NCI-H1436 (cell line): ENCODE measurements at regions not wholly inside any gene's neighbourhood (a gene's known extent, or its start where the extent isn't known, plus 50 kb on each side); places are given as distances from the start of the nearest gene placed in this dataset.
"Not testable (repeated sequence)": the region's sequence is repeated elsewhere in the genome, so short reads cannot be mapped to it uniquely, and the experiment has no call there.

Source experiments
- DNase-seq: peaks from one replicate; lab custom pipeline; 2025; lab: John Stamatoyannopoulos, UW

DNA sequence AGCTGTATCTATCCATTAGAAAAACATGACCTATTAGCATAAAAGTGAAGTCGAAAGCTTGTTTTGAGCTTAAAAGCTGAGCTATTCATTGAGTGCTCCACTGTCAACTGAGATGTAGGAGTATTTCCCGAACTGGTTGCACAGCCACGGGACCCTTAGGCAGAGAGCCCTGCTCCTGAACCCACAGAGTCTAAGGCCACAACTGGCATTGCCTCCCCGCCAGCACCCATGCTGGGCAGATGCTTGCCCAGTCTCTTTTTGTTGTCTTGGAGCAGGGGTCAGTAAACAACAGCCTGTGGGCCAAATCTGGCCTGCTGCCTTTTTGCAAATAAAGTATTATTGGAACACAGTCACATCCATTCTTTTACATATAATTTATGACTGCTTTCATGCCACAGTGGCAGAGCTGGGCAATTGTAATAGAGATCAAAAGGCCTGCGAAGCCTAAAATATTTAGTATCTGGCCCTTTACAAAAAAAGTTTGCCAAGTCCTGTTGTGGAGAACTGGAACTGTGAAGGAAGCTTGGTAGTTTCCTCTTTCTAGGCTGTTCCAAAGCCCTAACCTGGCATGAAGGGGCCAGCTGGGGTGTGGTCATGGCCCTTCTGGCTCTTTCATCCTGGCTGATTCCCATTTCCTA, 58.4 kb upstream of the WAPL start:
- DNase-seq: no peak

DNA sequence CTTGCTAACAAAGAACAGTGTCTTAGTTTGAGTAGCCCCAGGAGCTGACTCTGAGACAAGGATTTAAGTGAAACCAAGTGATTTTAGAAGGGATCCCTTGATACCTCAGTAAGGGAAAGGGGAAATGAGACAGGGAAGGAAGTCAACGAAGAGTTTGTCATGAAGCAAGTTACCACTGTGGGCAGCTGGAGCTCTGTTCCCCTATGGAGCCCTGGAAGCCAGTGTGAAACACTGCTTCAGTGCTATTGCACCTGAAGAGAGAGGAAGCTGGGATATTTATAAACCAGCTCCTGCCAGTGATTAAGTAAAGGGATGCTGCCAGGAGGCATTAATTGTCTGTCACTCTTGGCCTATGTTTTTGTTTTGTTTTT, 58.9 kb upstream of the WAPL start:
- no peak for DNase-seq

DNA sequence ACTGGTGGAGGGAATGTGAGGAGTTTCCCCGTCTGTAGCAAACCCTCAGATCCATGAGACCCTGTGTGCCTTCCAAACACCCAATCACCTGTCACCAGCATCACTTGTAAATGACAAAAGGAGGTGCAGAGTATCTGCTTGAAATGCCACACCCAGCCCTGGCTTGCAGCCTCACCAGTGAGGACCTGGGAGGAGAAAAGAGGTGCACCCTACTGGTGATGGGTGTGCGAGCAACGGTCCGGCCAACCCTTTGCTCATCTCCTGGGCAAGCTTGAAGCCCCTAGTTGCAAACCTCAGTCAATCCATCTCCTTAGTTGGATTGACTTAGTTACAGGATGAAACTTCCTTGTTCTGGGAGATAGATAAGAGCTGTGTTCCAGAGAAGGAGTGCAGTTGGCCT, 62.4 kb upstream of the WAPL start:
- DNase-seq: no peak

DNA sequence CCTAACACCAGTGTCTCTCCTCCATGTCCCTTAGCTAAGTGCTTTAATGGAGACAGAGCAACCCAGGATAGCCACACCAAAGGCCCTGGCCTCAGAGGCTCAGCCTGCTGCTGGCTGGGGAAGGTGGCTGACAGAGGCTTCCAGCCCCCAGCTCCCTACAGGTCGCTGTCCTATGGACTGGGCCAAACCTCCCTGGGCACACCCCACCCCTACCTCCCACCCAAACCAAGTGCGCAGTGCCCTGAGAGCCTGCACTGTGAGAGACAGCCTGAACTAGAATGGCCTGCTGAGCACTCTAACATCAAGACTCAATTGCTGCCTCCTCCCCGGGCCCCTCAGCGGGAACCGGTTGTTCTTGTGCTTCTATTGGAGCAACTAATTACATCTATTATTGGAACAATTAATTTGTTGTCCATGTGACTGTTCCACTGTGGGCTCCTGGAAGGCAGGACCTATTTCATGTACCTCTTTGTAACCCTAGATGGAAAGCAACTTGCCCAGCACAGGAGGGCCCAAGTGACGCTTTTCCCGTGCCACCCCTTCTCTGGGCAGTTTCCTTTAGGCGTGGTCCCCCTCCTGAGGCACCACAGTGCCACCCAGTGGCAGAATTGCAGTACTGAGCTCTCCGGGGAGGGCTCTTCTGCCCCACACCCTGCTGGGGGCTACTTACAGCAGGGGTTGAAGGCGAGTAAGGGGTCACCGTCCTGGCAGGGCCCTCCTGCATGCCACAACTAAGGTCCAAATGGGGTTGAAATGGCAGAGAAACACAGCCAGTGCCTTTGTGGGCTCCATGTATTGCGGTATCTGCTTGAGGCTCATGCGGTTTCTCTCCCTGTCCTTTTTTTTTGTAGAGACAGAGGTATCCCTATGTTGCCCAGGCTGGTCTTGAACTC, 63.7 kb upstream of the WAPL start:
- DNase-seq: peak; percentile 75

DNA sequence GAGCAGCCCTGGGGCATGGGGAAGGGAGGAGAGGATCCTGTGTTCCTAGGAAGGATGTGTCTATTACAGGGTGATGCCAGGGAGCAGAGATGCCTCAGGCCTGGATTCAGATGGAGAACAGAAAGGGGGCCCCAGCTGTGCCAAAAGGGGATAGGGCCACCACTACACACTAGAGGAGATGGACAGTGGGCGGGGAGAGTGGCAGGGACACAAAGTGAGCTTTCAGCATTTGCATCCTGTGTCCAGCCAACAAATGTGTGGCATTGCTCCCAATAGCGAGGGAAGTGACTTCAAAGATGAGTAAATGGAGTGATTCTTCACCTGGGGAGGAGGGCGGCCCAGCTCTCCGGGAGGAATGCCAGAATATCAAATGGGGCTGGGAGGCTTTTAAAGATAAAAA, 64.9 kb upstream of the WAPL start:
- no peak for DNase-seq

DNA sequence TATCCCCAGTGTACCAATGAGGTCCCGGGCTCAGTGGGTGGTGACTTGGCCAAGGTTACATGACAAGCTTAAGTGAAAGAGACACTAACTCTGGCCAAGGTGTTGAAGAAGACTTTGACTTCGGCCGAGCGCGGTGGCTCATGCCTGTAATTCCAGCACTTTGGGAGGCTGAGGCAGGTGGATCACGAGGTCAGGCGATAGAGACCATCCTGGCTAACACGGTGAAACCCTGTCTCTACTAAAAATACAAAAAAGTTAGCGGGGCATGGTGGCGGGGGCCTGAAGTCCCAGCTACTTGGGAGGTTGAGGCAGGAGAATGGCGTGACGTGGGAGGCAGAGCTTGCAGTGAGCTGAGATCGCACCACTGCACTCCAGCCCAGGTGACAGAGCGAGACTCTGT, 65.6 kb upstream of the OPN4 start:
- DNase-seq: not testable (repeated sequence)

DNA sequence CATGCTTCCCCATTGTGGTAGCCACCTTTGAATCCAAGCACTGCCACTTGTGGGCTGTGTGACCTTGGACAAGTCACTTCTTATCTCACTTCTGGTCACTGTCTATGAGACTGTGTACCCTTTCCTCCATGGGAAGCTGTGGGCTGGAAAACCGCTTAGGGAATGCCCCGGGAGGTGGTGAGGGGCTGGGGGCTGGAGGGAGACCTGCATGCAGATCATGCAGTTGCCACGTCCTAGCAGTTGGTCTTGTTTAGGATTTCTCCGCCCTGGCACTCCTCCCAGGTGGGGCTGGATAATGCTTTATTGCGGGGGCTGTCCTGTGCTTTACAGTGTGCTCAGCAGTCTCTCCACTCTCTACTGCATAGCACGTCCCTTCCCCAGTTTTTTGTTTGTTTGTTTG, 62.9 kb upstream of the OPN4 start:
- DNase-seq: no peak

DNA sequence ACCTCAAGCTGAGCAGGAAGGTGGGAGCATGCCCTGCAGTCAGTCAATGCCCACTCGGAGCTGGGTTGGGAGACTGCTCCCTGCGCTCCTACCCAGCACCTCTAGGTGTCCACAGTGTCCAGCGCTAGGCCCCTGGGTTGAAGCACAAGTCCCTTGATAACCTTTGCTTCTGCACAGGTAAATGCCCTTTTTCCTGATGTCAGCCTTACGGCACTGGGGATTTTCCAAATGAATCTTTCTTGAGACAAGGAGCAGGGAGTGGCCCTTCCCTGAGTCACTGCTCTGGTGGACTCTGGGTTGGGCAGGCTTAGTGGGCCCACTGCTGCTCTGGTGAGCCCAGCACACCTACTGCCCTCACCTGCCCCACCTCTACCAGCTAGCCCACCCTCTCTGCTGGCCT, 61.9 kb upstream of the OPN4 start:
- no peak for DNase-seq

DNA sequence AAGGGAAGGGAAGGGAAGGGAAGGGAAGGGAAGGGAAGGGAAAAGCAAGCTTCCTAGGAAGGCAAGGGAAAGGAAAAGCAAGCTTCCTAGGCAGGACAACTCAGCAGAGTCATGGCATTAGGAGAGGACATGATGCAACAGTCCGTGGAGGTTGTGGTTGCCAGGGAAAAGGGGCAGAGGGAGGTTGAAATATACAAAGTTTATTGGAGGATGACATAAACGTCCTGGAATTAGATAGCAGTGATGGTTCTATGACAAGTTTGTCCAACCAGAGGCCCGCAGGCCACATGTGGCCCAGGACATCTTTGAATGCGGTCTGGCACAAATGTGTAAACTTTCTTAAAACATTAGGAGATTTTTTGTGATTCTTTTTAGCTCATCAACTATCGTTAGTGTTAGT, 59.8 kb upstream of the OPN4 start:
- DNase-seq: no peak

DNA sequence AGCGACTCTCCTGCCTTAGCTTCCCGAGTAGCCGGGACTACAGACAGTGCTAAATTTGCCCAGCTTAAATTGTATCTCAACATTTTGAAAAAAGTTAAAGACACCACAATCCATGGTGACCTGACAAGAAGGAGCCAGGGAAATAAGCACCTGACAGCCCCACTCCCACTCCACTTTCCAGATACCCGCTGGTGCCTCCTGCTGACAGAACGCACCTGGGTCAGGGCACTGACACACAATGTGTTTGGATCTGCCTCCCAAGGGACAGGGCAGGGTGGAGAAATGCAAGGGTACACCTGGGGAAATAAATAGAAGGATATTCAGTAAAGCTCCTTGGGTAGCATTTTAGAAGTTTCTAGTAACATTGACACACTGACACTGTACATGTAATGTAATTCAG, 58.9 kb upstream of the OPN4 start:
- DNase-seq: no peak

DNA sequence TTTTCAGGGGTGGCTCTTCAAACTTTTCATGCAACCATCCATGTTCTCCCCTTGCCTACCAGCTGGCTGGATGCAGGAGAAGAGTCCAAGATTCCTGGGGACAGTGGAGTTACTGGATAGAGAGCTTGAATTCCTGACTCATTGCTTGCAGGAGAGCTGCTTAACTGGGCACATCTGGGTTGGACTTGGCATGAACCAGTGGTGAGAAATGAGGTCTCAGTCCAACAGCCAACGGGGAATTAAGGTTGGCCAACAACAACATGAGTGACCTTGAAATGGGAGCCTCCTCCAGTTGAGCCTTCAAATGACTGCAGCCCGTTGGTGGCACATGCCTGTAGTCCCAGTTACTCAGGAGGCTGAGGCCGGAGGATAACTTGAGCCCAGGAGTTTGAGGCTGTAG, 58.1 kb upstream of the OPN4 start:
- no peak for DNase-seq

DNA sequence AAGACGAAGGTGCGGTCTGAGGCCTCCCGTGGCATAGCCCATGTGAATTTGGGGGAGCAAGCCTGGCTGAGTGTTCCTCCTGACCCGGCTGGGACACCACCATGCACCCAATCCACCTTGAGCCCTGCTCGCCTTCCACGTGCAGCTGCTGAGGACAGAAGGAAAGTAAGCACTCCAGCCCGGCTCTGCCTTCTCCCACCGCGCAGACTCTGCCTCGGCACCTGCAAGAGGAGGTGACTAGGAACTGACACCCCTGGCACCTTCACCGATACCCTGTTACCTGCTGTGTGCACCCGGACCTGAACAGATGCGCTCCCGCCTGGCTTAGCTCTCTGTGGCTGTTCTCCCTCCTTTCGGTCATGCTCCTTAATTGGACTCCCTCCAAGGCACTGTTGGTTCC, 57.0 kb upstream of the OPN4 start:
- DNase-seq: no peak

DNA sequence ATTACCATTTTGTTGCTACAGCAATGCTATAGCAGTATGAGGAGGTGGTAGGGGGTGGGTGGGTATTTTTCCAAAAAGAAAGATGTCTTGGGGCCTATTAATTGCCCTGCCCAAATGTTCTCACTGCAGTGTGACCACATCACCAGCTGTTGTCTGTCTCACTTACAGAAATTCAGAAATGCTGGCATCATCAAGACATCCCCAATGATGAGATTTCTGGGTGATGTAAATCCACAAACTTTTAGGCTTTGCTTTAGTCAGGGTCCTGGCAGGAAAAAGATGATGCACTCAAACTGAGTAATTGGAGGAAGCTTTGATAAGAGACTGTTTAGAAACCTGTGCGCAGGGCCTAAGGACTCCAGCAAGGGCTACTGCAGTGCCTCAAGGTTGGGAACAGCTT, 56.2 kb upstream of the OPN4 start:
- DNase-seq: no peak

DNA sequence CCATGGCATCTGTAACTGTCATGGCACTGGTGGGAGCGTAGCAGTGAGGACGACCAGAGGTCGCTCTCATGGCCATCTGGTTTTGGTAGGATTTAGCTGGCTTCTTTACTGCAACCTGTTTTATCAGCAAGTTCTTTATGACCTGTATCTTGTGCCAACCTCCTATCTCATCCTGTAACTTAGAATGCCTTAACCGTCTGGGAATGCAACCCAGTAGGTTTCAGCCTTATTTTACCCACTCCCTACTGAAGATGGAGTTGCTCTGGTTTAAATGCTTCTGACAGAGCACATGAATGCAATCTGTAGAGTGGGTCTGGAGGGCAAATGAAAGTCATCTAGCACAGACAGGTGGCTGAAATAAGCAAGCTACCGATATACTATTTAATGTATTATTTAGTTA, 55.3 kb upstream of the OPN4 start:
- no peak for DNase-seq

DNA sequence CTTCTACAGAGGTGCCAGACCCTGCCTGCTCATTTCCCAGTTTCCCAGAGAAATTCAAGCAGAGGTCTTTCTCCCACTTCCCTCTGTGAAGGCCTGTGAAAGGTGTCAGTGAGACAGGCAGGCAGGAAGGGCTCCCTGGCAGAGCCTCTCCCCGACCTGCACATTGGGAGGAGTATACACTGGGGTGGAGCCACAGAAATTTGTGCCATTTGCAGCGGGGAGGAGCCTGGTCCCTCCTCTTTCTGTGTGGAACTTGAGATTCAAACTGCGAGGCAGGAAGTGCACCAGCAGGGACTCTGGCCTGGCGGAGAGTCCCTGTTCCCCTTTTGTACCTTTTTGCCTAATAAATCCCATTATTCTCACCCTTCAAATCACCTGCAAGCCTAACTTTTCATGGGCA, 54.6 kb upstream of the OPN4 start:
- DNase-seq: peak; percentile 26

DNA sequence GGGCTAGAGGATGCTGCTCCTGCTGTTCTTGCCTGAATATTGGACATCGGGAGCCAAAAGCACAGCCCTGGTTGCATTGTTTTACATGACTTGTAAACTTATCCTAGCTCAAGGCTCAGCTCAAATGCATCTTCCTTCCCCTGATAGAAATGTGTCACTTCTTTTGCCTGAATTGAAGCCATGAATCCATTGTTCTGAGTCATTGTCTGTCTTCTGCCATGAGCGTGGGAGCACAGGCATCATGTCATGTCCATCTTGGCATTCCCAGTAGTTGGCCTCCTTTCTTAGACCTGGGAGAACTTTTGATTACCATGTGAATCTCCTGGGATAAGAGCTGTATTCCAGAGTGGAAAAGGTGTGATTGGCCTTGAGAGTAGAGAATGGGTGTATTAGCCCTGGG, 54.1 kb upstream of the OPN4 start:
- DNase-seq: no peak

DNA sequence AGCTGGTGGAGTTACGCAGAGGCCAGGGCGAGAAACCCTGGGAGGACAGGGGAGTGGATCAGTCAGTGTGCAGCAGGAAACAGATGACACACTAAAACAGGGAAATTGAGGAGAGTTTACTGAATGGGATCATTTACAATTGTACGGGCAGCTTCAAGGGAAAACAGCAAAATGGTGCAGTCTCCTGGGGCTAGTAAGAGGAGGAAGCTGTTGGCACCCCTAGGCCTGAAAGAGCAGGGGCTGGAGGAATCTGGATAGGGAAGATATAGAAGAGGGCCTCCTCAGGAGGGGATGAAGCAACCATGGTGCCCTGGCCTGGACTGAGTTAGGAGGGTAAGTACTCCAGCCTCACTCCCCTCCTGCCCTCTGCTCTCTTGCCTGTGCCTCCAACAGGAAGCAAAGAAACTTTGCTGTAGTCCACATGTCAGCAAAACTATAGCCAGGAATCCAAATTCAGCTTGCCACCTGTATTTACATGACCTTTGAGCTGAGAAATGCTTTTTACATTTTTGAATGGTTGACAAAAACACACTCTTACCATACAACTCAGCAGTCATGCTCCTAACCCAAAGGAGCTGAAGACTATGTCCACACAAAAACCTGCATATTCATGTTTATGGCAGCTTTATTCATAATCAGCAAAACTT, 52.3 kb upstream of the OPN4 start:
- no peak for DNase-seq

DNA sequence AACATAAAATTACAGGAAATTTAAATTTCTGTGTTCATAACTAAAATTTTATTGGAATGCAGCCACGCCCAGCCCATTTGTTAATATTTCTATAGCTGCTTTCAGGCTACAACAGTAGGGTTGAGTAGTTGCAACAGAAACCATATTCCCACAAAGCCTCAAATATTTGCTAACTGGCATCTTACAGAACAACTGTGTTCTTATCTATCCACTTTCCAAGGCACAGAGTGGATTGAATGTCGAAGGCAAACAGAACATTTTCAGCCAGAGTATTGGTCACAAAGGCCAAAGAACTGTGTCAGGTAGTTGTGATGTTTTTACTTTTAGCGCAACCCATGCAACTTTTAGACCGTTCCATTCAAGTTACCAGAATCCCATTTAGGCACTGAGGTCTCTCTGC, 51.1 kb upstream of the OPN4 start:
- DNase-seq: no peak
